NCI-H2196 (cell line): ENCODE measurements at regions not wholly inside any gene's neighbourhood (a gene's known extent, or its start where the extent isn't known, plus 50 kb on each side); places are given as distances from the start of the nearest gene placed in this dataset.
"Not testable (repeated sequence)": the region's sequence is repeated elsewhere in the genome, so short reads cannot be mapped to it uniquely, and the experiment has no call there.

Experiments
- DNase-seq: peaks from one replicate; lab custom pipeline; 2025; ENCODE audit not compliant: unreplicated experiment; lab: John Stamatoyannopoulos, UW

DNA sequence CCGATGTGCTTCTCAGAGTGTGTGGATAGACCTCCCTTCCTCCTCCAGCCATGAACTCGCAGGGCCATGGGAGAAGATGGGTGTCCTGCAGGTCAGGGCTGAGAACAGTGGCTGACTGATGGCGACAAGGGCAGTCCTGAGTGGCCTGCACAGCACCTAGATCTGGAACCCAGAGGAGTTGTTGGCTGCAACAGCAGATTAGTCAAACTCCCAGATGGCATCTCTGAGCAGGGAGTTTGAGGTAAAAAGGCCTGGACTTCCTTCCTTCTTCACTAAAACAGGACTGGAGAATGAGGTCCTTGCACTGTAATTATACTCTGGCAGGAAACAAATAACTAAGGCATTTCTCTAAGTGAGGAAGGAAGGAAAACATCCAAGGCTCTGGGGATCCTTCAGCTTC lies 160.8 kb downstream of the MYCN start:
- no peak for DNase-seq

GRCh38 chr2:16100006-16100405 lies 159.7 kb downstream of the MYCN start:
- DNase-seq: no peak

GRCh38 chr2:16099326-16099725 lies 159.0 kb downstream of the MYCN start:
- DNase-seq: no peak

DNA sequence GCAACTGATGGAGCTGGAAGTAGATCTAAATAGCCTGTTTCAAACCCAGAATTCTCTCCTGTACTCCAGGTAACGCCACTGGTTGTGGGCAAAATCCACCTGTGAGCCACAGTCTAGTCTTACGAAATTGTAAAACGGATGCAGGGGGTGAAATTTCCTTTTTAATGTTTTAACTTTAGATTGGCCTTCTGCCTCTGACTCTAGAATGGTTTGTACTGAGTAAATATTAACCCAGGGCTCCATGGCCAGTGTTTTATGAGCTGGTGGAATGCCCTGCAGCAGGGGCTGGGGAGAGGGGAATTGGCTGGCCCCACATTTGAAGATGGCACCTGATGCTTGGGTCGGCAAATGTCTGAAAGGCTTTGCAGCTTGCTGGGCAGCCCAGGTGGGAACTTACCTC lies 156.6 kb downstream of the MYCN start:
- DNase-seq: no peak

- DNase-seq: not testable (repeated sequence)
These were observed 155.1 kb downstream of the MYCN start for GRCh38 chr2:16095483-16095882.

GRCh38 chr2:16094811-16095210 lies 154.5 kb downstream of the MYCN start:
- no peak for DNase-seq

GRCh38 chr2:16093639-16094529 lies 153.5 kb downstream of the MYCN start:
- DNase-seq: no peak

DNA sequence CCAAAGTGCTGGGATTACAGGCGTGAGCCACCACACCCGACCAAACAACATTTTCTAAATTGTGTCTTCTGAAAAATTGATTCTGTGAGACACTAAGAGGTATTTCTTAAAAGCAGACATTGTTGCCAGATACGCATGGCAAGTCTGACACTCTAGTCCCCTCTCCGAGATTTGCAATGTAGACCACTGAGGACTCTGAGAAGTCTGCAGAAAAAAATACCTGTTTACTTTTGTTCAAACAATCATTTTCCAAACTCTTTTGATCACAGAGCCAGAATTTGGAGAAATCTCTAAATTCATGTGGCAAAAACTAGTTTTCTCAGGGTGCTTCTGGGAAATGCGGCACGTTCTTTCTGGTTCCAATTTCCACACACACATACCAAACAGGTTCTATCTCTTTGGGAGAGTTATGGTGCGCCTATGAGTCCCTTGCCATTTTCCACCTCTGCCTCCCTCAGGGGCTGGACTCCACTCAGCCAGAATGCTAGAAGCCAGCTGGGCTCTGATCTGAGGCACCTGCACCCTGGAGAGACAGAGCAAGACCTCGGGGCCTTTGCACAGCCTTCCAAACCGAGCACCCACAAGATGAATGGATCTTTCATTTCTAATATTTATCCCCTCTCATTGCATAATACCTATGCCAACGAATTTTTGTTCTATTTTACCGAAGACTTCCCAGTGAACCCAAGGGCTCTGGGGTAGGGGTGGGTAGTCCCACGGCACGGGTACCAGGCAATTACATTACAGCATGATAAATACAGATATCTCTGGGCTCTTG lies 152.7 kb downstream of the MYCN start:
- DNase-seq: no peak

- no peak for DNase-seq
These were observed 151.4 kb downstream of the MYCN start for GRCh38 chr2:16091576-16092282.

GRCh38 chr2:16090650-16091575 lies 150.6 kb downstream of the MYCN start:
- DNase-seq: no peak

- not testable (repeated sequence) for DNase-seq
These were observed 149.1 kb downstream of the MYCN start for GRCh38 chr2:16089491-16089890.

DNA sequence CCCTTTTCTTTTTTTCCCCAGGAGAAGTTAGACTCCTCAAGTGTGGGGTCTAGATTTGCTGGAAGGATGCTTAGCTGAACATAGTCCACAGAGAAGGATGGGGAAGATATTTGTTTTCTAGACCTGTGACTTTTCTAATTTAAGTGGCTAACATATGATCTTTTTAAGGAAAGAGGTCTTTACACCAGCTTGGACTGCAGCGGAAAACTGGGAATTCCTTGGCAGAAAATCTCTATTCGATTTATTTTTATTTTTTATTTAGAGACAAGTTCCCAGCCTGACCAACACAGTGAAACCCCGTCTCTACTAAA lies 148.4 kb downstream of the MYCN start:
- no peak for DNase-seq

- no peak for DNase-seq
These were observed 147.9 kb downstream of the MYCN start for GRCh38 chr2:16088035-16088801.

DNA sequence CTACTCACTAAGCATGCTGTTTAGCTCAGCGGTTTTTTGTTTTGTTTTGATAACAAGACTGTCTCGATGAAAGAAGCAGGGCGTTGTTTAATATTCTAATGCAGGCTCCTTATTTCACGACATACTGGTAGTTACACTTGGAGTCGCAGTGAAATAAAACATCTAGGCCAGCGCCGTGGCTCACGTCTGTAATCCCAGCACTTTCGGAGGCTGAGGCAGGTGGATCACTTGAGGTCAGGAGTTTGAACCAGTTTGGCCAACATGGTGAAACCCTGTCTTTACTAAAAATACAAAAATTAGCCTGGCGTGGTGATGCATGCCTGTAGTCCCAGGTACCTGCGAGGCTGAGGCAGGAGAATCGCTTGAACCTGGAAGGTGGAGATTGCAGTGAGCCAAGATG lies 145.8 kb downstream of the MYCN start:
- not testable (repeated sequence) for DNase-seq

- no peak for DNase-seq
These were observed 144.7 kb downstream of the MYCN start for GRCh38 chr2:16085073-16085472.

GRCh38 chr2:16084274-16084673 lies 143.9 kb downstream of the MYCN start:
- no peak for DNase-seq

- DNase-seq: no peak
These were observed 141.9 kb downstream of the MYCN start for GRCh38 chr2:16082276-16082675.

GRCh38 chr2:16081316-16082200 lies 141.2 kb downstream of the MYCN start:
- DNase-seq: no peak

- DNase-seq: no peak
These were observed 140.2 kb downstream of the MYCN start for GRCh38 chr2:16080516-16080915.
